ENCODE measurements at regions not wholly inside any gene's neighbourhood (a gene's known extent, or its start where the extent isn't known, plus 50 kb on each side); places are given as distances from the start of the nearest gene placed in this dataset.

GRCh38 chr12:3416670-3417069, 74.3 kb upstream of the PRMT8 start:
- CTCF ChIA-PET, result interaction anchor here (1.2 kb wide), 1 partner anchor 35 kb away, joined by 3 read pairs; no protein-coding TSS in a partner anchor
- POLR2A ChIA-PET, result no interaction called here
- TF ChIP-seq CTCF (IDR thresholded peaks at IDR 0.05; ENCODE audit: control extremely low read depth, extremely low read depth, low read depth, missing control alignments), result no peak
- DNase-seq (ENCODE audit: extremely low spot score), result no peak

GRCh38 chr12:3417113-3417512, 73.9 kb upstream of the PRMT8 start:
- DNase-seq (ENCODE audit: extremely low spot score), result no peak
- POLR2A ChIA-PET, result no interaction called here
- TF ChIP-seq CTCF (IDR thresholded peaks at IDR 0.05; ENCODE audit: control extremely low read depth, extremely low read depth, low read depth, missing control alignments), result no peak
- CTCF ChIA-PET, result interaction anchor here (1.2 kb wide), 1 partner anchor 34 kb away, joined by 3 read pairs; no protein-coding TSS in a partner anchor

- TF ChIP-seq CTCF (IDR thresholded peaks at IDR 0.05; ENCODE audit: control extremely low read depth, extremely low read depth, low read depth, missing control alignments), result no peak
- ChIA-PET POLR2A (no interaction called here), CTCF (interaction anchor here (1.2 kb wide), 1 partner anchor 18 kb away, joined by 3 read pairs; no protein-coding TSS in a partner anchor)
- peak; percentile 1 for DNase-seq (ENCODE audit: extremely low spot score)
These were observed 73.0 kb upstream of the PRMT8 start for GRCh38 chr12:3417937-3418462.

- POLR2A ChIA-PET, result no interaction called here
- CTCF ChIA-PET, result interaction anchor here (1.2 kb wide), 1 partner anchor 19 kb away, joined by 3 read pairs; no protein-coding TSS in a partner anchor
- DNase-seq (ENCODE audit: extremely low spot score), result peak; percentile 2
- no peak for TF ChIP-seq CTCF (IDR thresholded peaks at IDR 0.05; ENCODE audit: control extremely low read depth, extremely low read depth, low read depth, missing control alignments)
These were observed 72.2 kb upstream of the PRMT8 start for GRCh38 chr12:3418609-3419390.

GRCh38 chr12:3419558-3419957, 71.4 kb upstream of the PRMT8 start:
- POLR2A ChIA-PET, result no interaction called here
- TF ChIP-seq CTCF (IDR thresholded peaks at IDR 0.05; ENCODE audit: control extremely low read depth, extremely low read depth, low read depth, missing control alignments), result no peak
- CTCF ChIA-PET, result no interaction called here

GRCh38 chr12:3420693-3421092, 70.3 kb upstream of the PRMT8 start:
- CTCF ChIA-PET, result interaction anchor here (1.1 kb wide), 1 partner anchor 12 kb away, joined by 3 read pairs; no protein-coding TSS in a partner anchor
- no peak for DNase-seq (ENCODE audit: extremely low spot score)

More at GRCh38 chr12:3419558-3419957, 71.4 kb upstream of the PRMT8 start:
- DNase-seq (ENCODE audit: extremely low spot score), result peak; percentile 1

More at GRCh38 chr12:3420693-3421092, 70.3 kb upstream of the PRMT8 start:
- POLR2A ChIA-PET, result no interaction called here
- no peak for TF ChIP-seq CTCF (IDR thresholded peaks at IDR 0.05; ENCODE audit: control extremely low read depth, extremely low read depth, low read depth, missing control alignments)

Measured in GM10248 (cell line).